ENCODE measurements at regions not wholly inside any gene's neighbourhood (a gene's known extent, or its start where the extent isn't known, plus 50 kb on each side); places are given as distances from the start of the nearest gene placed in this dataset.

DNA sequence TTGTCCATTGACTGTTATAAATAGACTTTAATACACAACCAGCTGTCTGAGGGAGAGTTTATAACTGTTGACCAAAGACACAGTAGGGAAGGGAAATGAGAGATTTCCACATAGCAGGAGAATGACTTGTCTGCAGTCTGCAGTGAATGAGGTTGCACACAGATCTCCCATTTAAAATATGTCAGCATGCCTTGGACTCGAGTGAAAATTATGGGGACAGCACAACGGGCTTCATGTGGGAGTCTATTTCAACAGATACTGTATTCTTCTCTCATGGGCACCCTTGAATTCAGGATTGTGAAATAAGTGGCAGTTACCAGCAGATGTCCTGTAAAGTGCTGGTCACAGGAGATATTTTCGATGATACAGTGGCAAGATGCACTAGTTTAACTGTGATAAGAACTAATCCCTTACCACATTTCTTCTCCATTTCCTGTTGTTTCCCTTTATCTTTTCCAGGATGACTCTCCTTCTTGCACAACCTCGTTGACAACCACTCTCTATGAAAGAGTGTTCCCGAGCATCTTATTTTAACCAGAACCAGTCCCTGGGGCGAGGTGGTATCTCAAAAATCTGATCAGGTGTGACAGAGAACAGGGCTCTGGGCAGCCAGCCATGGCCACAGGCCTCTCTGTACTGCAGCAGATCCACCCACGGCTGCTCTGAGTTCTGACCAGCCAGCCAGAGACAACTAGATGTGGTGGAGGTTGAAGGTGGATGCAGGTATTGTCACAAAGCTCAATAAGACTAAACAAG is 51.5 kb upstream of the MAP3K1 start (continued):
- TF ChIP-seq, protein P1, sequence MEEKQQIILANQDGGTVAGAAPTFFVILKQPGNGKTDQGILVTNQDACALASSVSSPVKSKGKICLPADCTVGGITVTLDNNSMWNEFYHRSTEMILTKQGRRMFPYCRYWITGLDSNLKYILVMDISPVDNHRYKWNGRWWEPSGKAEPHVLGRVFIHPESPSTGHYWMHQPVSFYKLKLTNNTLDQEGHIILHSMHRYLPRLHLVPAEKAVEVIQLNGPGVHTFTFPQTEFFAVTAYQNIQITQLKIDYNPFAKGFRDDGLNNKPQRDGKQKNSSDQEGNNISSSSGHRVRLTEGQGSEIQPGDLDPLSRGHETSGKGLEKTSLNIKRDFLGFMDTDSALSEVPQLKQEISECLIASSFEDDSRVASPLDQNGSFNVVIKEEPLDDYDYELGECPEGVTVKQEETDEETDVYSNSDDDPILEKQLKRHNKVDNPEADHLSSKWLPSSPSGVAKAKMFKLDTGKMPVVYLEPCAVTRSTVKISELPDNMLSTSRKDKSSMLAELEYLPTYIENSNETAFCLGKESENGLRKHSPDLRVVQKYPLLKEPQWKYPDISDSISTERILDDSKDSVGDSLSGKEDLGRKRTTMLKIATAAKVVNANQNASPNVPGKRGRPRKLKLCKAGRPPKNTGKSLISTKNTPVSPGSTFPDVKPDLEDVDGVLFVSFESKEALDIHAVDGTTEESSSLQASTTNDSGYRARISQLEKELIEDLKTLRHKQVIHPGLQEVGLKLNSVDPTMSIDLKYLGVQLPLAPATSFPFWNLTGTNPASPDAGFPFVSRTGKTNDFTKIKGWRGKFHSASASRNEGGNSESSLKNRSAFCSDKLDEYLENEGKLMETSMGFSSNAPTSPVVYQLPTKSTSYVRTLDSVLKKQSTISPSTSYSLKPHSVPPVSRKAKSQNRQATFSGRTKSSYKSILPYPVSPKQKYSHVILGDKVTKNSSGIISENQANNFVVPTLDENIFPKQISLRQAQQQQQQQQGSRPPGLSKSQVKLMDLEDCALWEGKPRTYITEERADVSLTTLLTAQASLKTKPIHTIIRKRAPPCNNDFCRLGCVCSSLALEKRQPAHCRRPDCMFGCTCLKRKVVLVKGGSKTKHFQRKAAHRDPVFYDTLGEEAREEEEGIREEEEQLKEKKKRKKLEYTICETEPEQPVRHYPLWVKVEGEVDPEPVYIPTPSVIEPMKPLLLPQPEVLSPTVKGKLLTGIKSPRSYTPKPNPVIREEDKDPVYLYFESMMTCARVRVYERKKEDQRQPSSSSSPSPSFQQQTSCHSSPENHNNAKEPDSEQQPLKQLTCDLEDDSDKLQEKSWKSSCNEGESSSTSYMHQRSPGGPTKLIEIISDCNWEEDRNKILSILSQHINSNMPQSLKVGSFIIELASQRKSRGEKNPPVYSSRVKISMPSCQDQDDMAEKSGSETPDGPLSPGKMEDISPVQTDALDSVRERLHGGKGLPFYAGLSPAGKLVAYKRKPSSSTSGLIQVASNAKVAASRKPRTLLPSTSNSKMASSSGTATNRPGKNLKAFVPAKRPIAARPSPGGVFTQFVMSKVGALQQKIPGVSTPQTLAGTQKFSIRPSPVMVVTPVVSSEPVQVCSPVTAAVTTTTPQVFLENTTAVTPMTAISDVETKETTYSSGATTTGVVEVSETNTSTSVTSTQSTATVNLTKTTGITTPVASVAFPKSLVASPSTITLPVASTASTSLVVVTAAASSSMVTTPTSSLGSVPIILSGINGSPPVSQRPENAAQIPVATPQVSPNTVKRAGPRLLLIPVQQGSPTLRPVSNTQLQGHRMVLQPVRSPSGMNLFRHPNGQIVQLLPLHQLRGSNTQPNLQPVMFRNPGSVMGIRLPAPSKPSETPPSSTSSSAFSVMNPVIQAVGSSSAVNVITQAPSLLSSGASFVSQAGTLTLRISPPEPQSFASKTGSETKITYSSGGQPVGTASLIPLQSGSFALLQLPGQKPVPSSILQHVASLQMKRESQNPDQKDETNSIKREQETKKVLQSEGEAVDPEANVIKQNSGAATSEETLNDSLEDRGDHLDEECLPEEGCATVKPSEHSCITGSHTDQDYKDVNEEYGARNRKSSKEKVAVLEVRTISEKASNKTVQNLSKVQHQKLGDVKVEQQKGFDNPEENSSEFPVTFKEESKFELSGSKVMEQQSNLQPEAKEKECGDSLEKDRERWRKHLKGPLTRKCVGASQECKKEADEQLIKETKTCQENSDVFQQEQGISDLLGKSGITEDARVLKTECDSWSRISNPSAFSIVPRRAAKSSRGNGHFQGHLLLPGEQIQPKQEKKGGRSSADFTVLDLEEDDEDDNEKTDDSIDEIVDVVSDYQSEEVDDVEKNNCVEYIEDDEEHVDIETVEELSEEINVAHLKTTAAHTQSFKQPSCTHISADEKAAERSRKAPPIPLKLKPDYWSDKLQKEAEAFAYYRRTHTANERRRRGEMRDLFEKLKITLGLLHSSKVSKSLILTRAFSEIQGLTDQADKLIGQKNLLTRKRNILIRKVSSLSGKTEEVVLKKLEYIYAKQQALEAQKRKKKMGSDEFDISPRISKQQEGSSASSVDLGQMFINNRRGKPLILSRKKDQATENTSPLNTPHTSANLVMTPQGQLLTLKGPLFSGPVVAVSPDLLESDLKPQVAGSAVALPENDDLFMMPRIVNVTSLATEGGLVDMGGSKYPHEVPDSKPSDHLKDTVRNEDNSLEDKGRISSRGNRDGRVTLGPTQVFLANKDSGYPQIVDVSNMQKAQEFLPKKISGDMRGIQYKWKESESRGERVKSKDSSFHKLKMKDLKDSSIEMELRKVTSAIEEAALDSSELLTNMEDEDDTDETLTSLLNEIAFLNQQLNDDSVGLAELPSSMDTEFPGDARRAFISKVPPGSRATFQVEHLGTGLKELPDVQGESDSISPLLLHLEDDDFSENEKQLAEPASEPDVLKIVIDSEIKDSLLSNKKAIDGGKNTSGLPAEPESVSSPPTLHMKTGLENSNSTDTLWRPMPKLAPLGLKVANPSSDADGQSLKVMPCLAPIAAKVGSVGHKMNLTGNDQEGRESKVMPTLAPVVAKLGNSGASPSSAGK (IDR thresholded peaks at IDR 0.05), result no peak
- TF ChIP-seq, protein P2, sequence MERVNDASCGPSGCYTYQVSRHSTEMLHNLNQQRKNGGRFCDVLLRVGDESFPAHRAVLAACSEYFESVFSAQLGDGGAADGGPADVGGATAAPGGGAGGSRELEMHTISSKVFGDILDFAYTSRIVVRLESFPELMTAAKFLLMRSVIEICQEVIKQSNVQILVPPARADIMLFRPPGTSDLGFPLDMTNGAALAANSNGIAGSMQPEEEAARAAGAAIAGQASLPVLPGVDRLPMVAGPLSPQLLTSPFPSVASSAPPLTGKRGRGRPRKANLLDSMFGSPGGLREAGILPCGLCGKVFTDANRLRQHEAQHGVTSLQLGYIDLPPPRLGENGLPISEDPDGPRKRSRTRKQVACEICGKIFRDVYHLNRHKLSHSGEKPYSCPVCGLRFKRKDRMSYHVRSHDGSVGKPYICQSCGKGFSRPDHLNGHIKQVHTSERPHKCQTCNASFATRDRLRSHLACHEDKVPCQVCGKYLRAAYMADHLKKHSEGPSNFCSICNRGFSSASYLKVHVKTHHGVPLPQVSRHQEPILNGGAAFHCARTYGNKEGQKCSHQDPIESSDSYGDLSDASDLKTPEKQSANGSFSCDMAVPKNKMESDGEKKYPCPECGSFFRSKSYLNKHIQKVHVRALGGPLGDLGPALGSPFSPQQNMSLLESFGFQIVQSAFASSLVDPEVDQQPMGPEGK (CRISPR knock-in tag; IDR thresholded peaks at IDR 0.05; ENCODE audit: borderline replicate concordance), result no peak
- TF ChIP-seq HDAC1 (IDR thresholded peaks at IDR 0.05), result 0 out of 4 replicates have a peak, but pooled peaks of 1 of the 2 experiments have one; percentile 26
- no peak for TF ChIP-seq CHD1 (IDR thresholded peaks at IDR 0.05; ENCODE audit: low read length)
- TF ChIP-seq SMARCA4 (IDR thresholded peaks at IDR 0.05), result peak; percentile 92
- no peak for TF ChIP-seq ZNF41 (CRISPR knock-in tag; conservative IDR thresholded peaks at IDR 0.05)
- TF ChIP-seq, protein P3, sequence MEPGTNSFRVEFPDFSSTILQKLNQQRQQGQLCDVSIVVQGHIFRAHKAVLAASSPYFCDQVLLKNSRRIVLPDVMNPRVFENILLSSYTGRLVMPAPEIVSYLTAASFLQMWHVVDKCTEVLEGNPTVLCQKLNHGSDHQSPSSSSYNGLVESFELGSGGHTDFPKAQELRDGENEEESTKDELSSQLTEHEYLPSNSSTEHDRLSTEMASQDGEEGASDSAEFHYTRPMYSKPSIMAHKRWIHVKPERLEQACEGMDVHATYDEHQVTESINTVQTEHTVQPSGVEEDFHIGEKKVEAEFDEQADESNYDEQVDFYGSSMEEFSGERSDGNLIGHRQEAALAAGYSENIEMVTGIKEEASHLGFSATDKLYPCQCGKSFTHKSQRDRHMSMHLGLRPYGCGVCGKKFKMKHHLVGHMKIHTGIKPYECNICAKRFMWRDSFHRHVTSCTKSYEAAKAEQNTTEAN (CRISPR knock-in tag; IDR thresholded peaks at IDR 0.05), result no peak
- no peak for TF ChIP-seq NCOA4 (IDR thresholded peaks at IDR 0.05; ENCODE audit: partially characterized antibody)
- 0 out of 2 replicates have a peak, but pooled peaks have one; percentile 29 for TF ChIP-seq ZNF239 (CRISPR knock-in tag; IDR thresholded peaks at IDR 0.05)
- no peak for TF ChIP-seq ZNF77 (CRISPR knock-in tag; IDR thresholded peaks at IDR 0.05)
- TF ChIP-seq SIRT6 (IDR thresholded peaks at IDR 0.05; ENCODE audit: low read depth, low read length), result no peak
- TF ChIP-seq, protein P4, sequence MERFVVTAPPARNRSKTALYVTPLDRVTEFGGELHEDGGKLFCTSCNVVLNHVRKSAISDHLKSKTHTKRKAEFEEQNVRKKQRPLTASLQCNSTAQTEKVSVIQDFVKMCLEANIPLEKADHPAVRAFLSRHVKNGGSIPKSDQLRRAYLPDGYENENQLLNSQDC (CRISPR knock-in tag; IDR thresholded peaks at IDR 0.05), result no peak

Data from K562 (cell line).